HL-60 (cell line): ENCODE measurements at regions not wholly inside any gene's neighbourhood (a gene's known extent, or its start where the extent isn't known, plus 50 kb on each side); places are given as distances from the start of the nearest gene placed in this dataset.

Source experiments
- DNase-seq, 2 experiments: peaks; one replicate each; pipeline ENCODE4 v3.0.0-alpha.2; 2010 to 2020; ENCODE audit warnings: low read depth in 1 of 2, low spot score in 1 of 2
- H3K27ac ChIP-seq: fragments of 250-450 bp; sonication (Bioruptor Pico); replicated peaks from 2 replicates; pipeline ENCODE4 v1.5.1; 2020; ENCODE audit warnings: mild to moderate bottlenecking, moderate library complexity
- H3K27me3 ChIP-seq: fragments of 250-450 bp; sonication (Bioruptor Pico); 2 replicates; pipeline ENCODE4 v1.5.1; 2021; ENCODE audit warnings: mild to moderate bottlenecking, moderate library complexity; ENCODE audit not compliant: insufficient read depth, poor library complexity, severe bottlenecking
- H3K4me3 ChIP-seq: replicated peaks from 2 replicates; pipeline ENCODE4 v1.5.1; 2011; ENCODE audit warnings: mild to moderate bottlenecking, control low read depth, low read length; ENCODE audit not compliant: insufficient read depth
- GABPA ChIP-seq: IDR thresholded peaks from 2 replicates; pipeline ENCODE4 v1.6.1; 2012; ENCODE audit warnings: low read depth
- POLR2AphosphoS5 ChIP-seq: IDR thresholded peaks from 2 replicates; pipeline ENCODE4 v1.6.1; 2012; ENCODE audit warnings: low read depth
- REST ChIP-seq: IDR thresholded peaks from 2 replicates; pipeline ENCODE4 v1.6.1; 2012; ENCODE audit warnings: low read depth; ENCODE audit not compliant: insufficient replicate concordance
- SPI1 ChIP-seq: IDR thresholded peaks from 2 replicates; pipeline ENCODE4 v1.6.1; 2012; ENCODE audit warnings: low read depth, mild to moderate bottlenecking, borderline replicate concordance
- TF ChIP-seq, protein P1 (sequence below): IDR thresholded peaks from one replicate; pipeline ENCODE4 v1.5.1; 2011; ENCODE audit warnings: low read length, control low read depth, inconsistent platforms; ENCODE audit not compliant: insufficient read depth

DNA sequence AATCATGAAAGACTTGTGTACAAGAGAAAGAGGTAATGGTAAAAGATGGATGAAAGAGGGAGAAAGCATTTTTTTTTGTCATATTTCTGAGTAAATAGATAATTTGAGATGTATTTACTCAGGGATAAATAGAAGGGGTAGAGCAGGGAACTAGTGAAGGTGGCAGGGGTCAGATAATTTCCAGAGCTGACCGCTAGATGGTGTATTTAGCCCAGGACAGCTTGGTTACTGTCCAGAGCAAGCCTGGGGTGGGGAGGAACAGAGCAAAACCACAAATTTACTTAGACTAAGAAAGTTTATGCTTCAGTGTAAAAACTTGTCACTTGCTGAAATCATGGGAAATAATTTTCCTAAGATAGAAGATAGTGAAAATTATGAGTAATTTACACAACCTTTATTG, 91.5 kb downstream of the XCL2 start:
- H3K4me3 ChIP-seq: no peak overlapping the region
- TF ChIP-seq POLR2AphosphoS5: no peak
- TF ChIP-seq SPI1: no peak
- TF ChIP-seq, protein P1, sequence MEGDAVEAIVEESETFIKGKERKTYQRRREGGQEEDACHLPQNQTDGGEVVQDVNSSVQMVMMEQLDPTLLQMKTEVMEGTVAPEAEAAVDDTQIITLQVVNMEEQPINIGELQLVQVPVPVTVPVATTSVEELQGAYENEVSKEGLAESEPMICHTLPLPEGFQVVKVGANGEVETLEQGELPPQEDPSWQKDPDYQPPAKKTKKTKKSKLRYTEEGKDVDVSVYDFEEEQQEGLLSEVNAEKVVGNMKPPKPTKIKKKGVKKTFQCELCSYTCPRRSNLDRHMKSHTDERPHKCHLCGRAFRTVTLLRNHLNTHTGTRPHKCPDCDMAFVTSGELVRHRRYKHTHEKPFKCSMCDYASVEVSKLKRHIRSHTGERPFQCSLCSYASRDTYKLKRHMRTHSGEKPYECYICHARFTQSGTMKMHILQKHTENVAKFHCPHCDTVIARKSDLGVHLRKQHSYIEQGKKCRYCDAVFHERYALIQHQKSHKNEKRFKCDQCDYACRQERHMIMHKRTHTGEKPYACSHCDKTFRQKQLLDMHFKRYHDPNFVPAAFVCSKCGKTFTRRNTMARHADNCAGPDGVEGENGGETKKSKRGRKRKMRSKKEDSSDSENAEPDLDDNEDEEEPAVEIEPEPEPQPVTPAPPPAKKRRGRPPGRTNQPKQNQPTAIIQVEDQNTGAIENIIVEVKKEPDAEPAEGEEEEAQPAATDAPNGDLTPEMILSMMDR: no peak
- TF ChIP-seq REST: no peak
- no peak for TF ChIP-seq GABPA
- DNase-seq: no peak
- H3K27ac ChIP-seq: no peak overlapping the region
- H3K27me3 ChIP-seq: no peaks in the 10 kb centered on the region

GRCh38 chr1:168447871-168448270, 95.9 kb downstream of the XCL2 start:
- DNase-seq: no peak
- TF ChIP-seq GABPA (no peak), POLR2AphosphoS5 (no peak), SPI1 (no peak), REST (no peak)
- TF ChIP-seq, protein P1: no peak
- Histone ChIP-seq H3K27ac (no peak overlapping the region), H3K27me3 (no peaks in the 10 kb centered on the region), H3K4me3 (no peak overlapping the region)

DNA sequence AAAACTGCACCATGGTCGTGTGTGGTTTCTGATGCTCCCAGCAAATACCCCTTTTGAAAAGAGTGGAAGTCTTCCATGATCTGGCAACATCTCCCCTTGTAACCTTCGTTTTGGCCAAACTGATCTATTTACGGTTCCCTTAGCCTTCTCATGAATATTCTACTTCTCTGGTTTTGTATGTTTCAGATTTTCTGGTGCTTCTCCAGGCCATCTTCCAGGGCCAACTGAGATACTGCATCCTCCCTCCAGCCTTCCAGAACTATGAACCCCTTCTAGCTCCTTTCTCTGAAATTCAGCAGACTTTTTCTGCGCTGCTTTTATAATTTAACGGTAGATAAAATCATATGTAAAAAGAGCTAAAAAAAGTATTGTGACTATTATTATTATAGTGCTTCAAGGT, 97.7 kb downstream of the XCL2 start:
- TF ChIP-seq GABPA (no peak), POLR2AphosphoS5 (no peak), SPI1 (no peak), REST (no peak)
- TF ChIP-seq, protein P1: no peak
- Histone ChIP-seq H3K4me3 (no peak overlapping the region), H3K27ac (no peak overlapping the region), H3K27me3 (no peaks in the 10 kb centered on the region)
- DNase-seq: no peak
